GM21576 (cell line): ENCODE measurements at regions not wholly inside any gene's neighbourhood (a gene's known extent, or its start where the extent isn't known, plus 50 kb on each side); places are given as distances from the start of the nearest gene placed in this dataset.
"Not testable (repeated sequence)": the region's sequence is repeated elsewhere in the genome, so short reads cannot be mapped to it uniquely, and the experiment has no call there.

Experiments
- ATAC-seq: cut with Tn5 transposase; IDR thresholded peaks from one replicate; pipeline ENCODE4 v1.9.1; 2021; ENCODE audit warnings: mild to moderate bottlenecking, moderate library complexity; ENCODE audit not compliant: unreplicated experiment

GRCh38 chr1:173341971-173342370 is 134.8 kb upstream of the TNFSF4 start:
- ATAC-seq, result no peak

- ATAC-seq, result no peak
These were observed 134.4 kb upstream of the PRDX6 start for GRCh38 chr1:173342736-173343135.

GRCh38 chr1:173344034-173344743 is 132.9 kb upstream of the PRDX6 start:
- ATAC-seq, result no peak

- no peak for ATAC-seq
These were observed 129.8 kb upstream of the PRDX6 start for GRCh38 chr1:173347282-173347818.

- not testable (repeated sequence) for ATAC-seq
These were observed 124.5 kb upstream of the PRDX6 start for GRCh38 chr1:173352635-173353034.

GRCh38 chr1:173353350-173353749 is 123.8 kb upstream of the PRDX6 start:
- no peak for ATAC-seq

- ATAC-seq, result no peak
These were observed 122.2 kb upstream of the PRDX6 start for GRCh38 chr1:173354937-173355280.

GRCh38 chr1:173355281-173356031 is 121.7 kb upstream of the PRDX6 start:
- peak; percentile 59 for ATAC-seq

- peak; percentile 46 for ATAC-seq
These were observed 120.9 kb upstream of the PRDX6 start for GRCh38 chr1:173356191-173356762.

GRCh38 chr1:173360487-173361063 is 116.6 kb upstream of the PRDX6 start:
- no peak for ATAC-seq

- ATAC-seq, result no peak
These were observed 114.6 kb upstream of the PRDX6 start for GRCh38 chr1:173362543-173362942.

- ATAC-seq, result no peak
These were observed 112.3 kb upstream of the PRDX6 start for GRCh38 chr1:173364827-173365226.

GRCh38 chr1:173365341-173365740 is 111.8 kb upstream of the PRDX6 start:
- no peak for ATAC-seq

GRCh38 chr1:173367136-173367535 is 110.0 kb upstream of the PRDX6 start:
- no peak for ATAC-seq

- not testable (repeated sequence) for ATAC-seq
These were observed 106.5 kb upstream of the PRDX6 start for GRCh38 chr1:173370586-173370985.

- ATAC-seq, result not testable (repeated sequence)
These were observed 101.1 kb upstream of the PRDX6 start for GRCh38 chr1:173376065-173376464.

GRCh38 chr1:173377266-173377665 is 99.9 kb upstream of the PRDX6 start:
- no peak for ATAC-seq

- no peak for ATAC-seq
These were observed 93.8 kb upstream of the PRDX6 start for GRCh38 chr1:173383351-173383750.

- ATAC-seq, result no peak
These were observed 88.8 kb upstream of the PRDX6 start for GRCh38 chr1:173388352-173388751.

- ATAC-seq, result no peak
These were observed 84.1 kb upstream of the PRDX6 start for GRCh38 chr1:173392895-173393658.

GRCh38 chr1:173393659-173394000 is 83.5 kb upstream of the PRDX6 start:
- no peak for ATAC-seq
